HG03135 (cell line): ENCODE measurements at regions not wholly inside any gene's neighbourhood (a gene's known extent, or its start where the extent isn't known, plus 50 kb on each side); places are given as distances from the start of the nearest gene placed in this dataset.
"Not testable (repeated sequence)": the region's sequence is repeated elsewhere in the genome, so short reads cannot be mapped to it uniquely, and the experiment has no call there.

Source experiments
- ATAC-seq: cut with Tn5 transposase; IDR thresholded peaks from one replicate; pipeline ENCODE4 v1.9.1; 2021; ENCODE audit warnings: mild to moderate bottlenecking, moderate library complexity; ENCODE audit not compliant: unreplicated experiment

DNA sequence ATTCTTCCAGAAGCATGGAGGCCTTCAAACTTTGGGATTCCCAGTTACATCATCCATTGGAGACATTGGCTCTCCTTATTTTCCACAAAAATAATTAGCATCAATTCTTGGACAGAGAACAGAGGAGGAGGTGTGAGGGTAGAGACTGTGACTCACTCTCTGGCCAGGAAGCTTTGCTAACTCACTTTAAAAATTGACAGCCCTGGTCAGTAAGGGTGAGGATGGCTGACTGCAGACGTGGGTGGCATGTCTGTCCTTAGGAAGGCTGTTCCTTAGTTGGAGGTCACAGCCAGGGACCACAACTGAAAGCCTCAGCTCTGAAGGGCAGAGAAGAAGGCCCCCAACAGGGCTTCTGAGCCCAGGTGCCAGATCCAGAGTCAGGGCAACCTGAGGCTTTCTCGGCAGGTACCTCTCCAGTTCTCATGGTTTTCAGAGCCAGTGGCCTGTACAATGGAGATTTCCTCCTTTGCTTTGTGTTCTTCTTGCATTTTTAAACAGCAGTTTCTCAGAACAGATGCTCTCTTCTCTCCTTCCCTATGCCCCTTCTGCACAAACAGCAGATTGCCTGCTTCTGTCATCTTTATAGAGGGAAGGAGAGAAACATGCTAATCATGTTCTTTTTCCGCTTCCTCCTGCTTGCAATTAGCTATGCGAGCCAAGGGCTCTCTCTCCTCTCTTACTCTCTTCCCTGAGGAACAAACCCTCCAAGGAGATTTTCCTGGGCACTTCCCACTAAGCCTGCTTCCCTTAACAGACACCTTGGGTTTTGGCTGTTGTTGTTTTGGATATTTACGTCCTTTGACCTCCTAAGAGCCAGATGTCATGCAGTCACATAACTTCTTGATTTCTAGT, 92.5 kb upstream of the ZNF366 start:
- ATAC-seq = no peak

- no peak for ATAC-seq
These were observed 91.8 kb upstream of the ZNF366 start for GRCh38 chr5:72599065-72599433.

DNA sequence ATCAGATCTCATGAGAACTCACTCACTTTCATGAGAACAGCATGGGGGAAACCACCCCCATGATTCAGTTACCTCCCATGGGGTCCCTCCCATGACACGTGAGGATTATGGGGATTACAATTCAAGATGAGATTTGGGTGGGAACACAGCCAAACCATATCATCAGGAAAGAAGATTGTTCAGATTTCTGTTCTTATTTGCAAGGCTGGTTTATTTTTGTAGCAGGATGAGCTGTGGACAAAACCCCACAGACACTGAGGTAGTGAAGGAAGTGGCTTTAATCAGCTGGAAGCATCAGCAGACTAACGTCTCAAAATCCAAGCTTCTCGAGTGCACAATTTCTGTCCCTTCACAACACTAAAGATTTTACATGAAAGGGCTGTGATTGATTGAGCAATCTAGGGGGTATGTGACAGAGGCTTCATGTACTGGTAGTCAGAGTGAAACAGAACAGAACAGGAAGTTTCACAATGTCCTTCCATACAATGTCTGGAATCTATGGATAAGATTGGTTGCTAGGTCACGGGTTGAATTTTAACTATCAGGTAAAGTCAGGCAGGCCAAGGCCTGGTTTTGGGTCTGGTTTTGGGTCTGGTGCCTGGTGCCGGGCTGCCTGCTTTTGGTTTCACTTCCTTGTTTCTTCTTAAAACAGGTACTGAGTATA, 91.3 kb upstream of the ZNF366 start:
- ATAC-seq = no peak

DNA sequence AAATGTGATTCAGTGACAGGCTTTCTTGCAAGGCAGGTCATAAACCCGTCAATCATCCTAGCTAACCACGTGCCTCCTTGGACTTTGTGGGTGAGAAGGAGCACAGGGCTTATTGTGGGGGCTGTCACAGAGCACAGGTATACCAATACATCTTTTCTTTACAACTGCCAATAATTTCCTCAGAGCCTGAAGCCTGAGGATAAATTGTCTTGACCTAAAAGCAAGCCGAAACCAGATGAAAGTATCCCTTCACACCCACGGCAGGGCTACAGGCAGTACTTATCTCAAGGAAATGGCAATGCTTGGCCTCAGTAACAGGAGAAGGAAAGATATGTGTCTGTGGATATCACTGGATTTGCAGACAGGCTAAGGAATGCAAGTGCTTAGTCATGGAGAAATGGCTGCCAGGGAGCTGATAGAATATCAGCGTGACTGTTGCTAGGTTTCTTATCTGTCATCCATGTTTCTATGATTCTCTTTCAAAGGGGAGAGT, 90.3 kb upstream of the ZNF366 start:
- no peak for ATAC-seq

DNA sequence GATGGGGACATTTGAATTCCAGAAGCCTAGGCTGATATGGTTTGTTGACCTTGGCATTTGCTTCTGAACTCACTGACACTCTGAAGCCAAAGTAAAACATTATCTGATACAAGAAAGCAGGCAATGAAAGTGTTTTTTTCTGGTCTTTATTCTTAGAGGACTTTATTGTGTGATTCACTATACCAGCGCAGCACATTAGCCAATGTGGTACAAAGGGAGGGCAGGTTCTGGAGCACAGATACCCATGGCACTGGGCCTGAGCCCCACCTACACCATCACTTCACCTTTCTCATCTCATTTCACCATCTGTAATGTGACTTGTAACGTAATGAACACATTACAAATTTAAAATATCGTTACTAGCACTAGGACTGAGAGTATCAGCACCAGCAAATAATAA, 89.7 kb upstream of the ZNF366 start:
- ATAC-seq = no peak

DNA sequence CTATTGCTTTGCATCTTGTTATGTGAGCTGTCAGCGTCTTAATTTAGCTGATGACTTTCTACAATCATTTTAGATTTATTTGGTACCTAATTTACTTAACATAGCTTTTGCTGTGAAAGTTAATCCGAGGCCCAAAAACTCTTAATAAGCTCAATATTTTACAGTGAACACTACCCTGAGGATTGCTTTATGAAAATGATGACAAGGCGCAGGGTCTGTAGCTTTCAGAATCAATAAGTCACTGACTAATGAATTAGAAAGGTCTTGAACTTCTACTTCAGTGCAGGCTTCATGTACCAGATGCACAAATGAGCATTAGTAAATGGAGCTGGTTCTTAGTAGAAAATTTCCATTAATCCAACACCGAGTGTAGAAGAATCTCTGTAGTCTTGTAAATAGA, 81.4 kb upstream of the ZNF366 start:
- ATAC-seq = no peak

- ATAC-seq = no peak
These were observed 80.6 kb upstream of the ZNF366 start for GRCh38 chr5:72587661-72588308.

- ATAC-seq = no peak
These were observed 79.7 kb upstream of the ZNF366 start for GRCh38 chr5:72586788-72587530.

DNA sequence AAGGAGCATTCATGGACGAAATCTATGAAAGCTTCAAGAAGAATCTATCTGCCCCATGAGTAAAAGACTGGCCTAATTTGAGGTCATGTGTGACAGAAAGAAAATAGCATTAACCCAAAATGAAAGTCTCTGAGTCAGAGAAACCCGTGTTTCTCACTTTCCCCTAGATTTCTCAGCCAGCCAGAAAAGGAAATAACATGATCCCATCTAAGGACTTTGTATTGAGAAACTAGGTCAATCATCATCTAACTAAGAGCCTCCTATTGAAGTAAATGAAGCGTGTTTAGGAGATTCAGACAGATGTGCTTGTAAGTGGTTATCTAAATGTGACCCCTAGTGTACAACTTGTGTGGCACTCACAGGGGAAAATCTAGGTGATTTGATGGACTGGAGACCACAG, 77.3 kb upstream of the ZNF366 start:
- no peak for ATAC-seq

DNA sequence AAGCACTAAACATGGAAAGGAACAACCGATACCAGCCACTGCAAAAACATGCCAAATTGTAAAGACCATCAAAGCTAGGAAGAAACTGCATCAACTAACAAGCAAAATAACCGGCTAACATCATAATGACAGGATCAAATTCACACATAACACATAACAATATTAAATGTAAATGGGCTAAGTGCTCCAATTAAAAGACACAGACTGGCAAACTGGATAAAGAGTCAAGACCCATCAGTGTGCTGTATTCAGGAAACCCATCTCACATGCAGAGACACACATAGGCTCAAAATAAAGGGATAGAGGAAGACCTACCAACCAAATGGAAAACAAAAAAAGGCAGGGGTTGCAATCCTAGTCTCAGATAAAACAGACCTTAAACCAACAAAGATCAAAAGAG, 72.1 kb upstream of the ZNF366 start:
- ATAC-seq = not testable (repeated sequence)

DNA sequence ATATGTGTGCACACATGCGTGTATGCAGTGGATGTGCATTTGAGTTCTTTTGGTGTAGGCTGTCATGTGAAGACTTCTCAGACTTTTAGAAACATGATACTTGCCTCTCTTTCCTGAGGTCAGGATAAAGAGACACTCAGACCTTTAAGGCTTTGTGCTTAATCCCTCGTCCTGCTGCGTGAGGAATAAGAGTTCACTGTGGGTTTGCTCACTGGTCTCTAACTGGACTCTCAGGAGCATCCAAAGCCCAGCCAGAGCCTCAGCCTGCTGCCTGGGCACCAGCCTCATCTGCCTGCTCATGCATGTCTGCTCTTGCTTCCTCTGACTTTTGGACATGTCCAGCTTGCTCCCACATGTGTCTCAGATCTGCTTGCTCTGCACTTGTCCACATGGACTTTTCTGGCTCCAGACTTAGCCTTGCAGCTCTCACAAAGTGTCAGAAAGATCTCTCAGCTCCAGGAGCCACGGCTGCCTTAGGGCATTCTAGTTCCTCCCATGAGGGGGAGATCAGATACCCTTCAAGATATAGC, 65.1 kb upstream of the ZNF366 start:
- no peak for ATAC-seq

DNA sequence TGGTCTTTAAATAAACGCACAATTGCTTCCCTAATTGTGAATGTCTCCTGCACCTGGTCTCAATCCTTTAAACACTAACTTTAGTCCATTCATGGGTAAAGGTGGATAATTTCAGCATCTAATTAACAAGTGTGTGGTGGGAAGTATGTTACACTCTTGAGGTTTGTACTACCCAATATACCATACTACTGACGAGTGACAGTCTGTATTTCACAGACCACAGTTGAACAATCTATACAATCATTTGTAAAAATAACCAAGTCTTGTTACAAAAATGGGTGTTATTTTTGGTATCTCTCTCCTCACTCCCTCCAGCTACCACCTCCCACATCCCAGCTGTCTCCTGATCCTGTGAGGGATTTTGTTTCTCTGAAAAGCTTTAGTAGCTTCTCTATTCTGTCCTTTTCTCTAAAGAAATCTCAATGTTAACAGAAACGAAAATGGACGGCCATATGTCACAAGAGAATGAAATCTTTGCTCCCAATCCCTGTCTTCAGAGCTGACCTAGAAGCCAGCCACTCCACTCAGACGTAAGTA, 62.3 kb upstream of the ZNF366 start:
- no peak for ATAC-seq

- ATAC-seq = no peak
These were observed 59.5 kb upstream of the ZNF366 start for GRCh38 chr5:72566746-72567145.

DNA sequence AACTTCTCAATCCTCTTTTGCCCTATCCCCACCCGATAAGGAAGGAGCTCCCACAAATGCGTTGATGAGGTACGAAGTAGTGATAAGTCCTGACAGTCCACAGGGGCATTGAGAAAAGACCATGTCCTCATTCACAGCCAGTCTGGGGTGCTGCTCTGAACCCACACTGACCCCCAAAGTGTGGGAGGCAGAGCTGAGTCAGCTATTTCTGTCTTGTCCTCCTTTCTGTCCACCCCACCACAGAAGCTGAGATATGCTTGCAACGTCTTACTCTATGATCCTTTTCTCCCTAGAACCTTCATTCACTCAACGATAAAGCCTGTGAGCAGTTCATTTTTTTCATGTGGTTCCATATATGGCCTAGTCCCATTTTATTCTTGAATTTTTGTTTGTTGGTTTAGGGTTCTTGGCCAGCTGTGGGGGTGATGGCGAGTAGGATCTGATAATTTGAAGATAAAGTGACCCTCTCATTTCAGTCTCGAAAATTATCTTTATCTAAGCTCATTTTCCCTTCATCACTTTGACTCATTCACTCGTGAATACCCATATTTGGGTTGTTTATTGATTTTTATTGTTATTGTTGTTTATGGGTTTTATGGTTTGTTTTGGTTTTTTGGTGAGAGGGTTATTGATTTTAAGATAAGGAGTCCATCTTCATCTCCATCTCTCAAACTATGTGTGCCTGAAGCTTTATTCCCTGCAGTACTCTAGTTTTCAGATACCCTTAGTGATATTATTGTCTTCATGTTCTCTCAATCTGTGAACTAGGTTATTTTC, 58.5 kb upstream of the ZNF366 start:
- no peak for ATAC-seq

DNA sequence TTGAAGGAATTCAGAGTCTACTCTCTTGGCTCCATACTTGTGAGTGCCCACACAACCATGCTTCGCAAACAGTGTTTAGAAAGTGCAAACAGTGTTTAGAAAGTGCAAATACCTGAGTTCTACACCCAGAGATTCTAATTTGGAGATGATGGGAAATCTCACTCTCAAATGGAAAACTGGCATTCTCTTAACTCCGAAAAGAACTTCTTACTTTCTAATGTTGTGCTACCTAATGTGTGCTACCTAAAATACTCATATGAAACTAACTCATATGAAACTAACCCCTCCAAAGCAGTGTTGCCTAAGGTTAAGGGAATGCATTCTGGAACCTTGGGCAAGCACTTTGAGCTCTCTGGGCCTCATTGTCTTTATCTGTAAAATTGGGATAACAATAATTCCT, 55.5 kb upstream of the ZNF366 start:
- no peak for ATAC-seq

GRCh38 chr5:72561148-72561972, 54.1 kb upstream of the ZNF366 start:
- ATAC-seq = no peak

DNA sequence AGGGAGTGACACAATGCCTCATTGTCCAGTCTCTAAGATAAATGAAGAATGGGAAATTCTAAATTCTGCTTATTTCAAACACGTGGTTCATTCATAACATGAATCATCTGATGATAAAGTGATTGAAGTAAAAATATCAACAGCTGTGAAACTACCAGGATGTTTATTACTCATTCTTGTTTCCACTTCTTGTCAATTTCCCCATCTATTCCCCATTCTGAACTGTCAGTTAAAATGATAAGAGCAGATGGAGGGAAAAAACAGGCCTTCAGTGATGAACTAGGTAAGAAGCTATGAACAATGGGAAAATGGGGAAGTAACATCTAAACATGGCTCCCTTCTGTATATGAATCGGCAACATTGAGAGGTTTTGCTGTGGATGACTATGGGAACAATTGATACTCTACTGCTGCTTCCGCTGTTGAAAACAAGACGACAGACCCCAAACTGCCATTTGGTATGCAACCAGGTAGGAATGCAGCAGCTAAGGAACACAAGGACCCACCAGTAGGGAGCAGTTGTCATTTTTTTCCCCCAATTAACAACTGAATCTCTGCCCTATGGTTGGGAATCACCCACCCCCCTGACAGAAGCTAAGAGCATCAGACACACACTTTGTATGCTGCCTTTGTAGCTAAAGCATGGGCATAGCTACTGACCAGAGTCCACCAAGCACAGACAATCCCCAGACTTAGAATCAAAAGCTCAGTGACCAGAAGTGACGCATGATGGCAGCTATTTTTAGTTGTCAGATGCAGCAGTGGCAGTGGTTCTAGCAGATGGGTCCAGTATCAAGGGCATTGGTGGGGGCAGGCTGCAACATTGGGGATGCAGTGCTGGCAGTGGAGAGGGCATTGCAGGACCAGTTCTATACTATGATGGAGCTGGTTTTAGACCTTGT, 52.9 kb upstream of the ZNF366 start:
- ATAC-seq = no peak

GRCh38 chr5:72558383-72558782, 51.2 kb upstream of the ZNF366 start:
- no peak for ATAC-seq
